H9 (cell line): ENCODE measurements at regions not wholly inside any gene's neighbourhood (a gene's known extent, or its start where the extent isn't known, plus 50 kb on each side); places are given as distances from the start of the nearest gene placed in this dataset.

Source experiments
- DNase-seq: peaks from one replicate; pipeline ENCODE4 v3.0.0-alpha.2; 2017
- H2AFZ ChIP-seq: one replicate; pipeline ENCODE4 v1.6.1; 2013; ENCODE audit warnings: mild to moderate bottlenecking, low read length, control low read depth, moderate library complexity
- H2AK5ac ChIP-seq: 2 replicates; pipeline ENCODE4 v1.6.1; 2013; ENCODE audit warnings: low read length, control low read depth, mixed read lengths; ENCODE audit not compliant: insufficient read length
- H2BK120ac ChIP-seq: one replicate; pipeline ENCODE4 v1.6.1; 2013; ENCODE audit warnings: low read depth, mild to moderate bottlenecking, low read length, control low read depth, inconsistent platforms; ENCODE audit not compliant: poor library complexity, severe bottlenecking
- H2BK12ac ChIP-seq: 2 replicates; pipeline ENCODE4 v1.6.1; 2013; ENCODE audit warnings: low read length, control low read depth, mixed read lengths, low read depth; ENCODE audit not compliant: insufficient read length
- H2BK15ac ChIP-seq: 2 replicates; pipeline ENCODE4 v1.6.1; 2013; ENCODE audit warnings: low read depth, low read length, control low read depth
- H2BK20ac ChIP-seq: one replicate; pipeline ENCODE4 v1.6.1; 2013; ENCODE audit warnings: low read depth, mild to moderate bottlenecking, low read length, control low read depth, inconsistent platforms; ENCODE audit not compliant: poor library complexity, severe bottlenecking
- H2BK5ac ChIP-seq: 2 replicates; pipeline ENCODE4 v1.6.1; 2013; ENCODE audit warnings: low read length, control low read depth, mixed read lengths; ENCODE audit not compliant: insufficient read length
- H3K14ac ChIP-seq: 2 replicates; pipeline ENCODE4 v1.6.1; 2013; ENCODE audit warnings: low read length, control low read depth; ENCODE audit not compliant: insufficient read depth
- H3K18ac ChIP-seq: 2 replicates; pipeline ENCODE4 v1.6.1; 2013; ENCODE audit warnings: low read depth, mild to moderate bottlenecking, mixed read lengths, low read length, control low read depth; ENCODE audit not compliant: insufficient read length
- H3K23ac ChIP-seq: 2 replicates; pipeline ENCODE4 v1.6.1; 2013; ENCODE audit warnings: low read length, control low read depth, mixed read lengths, low read depth; ENCODE audit not compliant: insufficient read length
- H3K23me2 ChIP-seq: 2 replicates; pipeline ENCODE4 v1.6.1; 2013; ENCODE audit warnings: low read depth, mild to moderate bottlenecking, mixed read lengths, low read length, control low read depth; ENCODE audit not compliant: insufficient read length, poor library complexity, severe bottlenecking
- H3K27ac ChIP-seq: 2 replicates; pipeline ENCODE4 v1.5.1; 2013; ENCODE audit warnings: low read length, control low read depth, mixed read lengths, low read depth; ENCODE audit not compliant: insufficient read length
- H3K27me3 ChIP-seq: 2 replicates; pipeline ENCODE4 v1.6.1; 2013; ENCODE audit warnings: low read length, control low read depth, inconsistent platforms; ENCODE audit not compliant: insufficient read depth
- H3K4ac ChIP-seq: 2 replicates; pipeline ENCODE4 v1.6.1; 2013; ENCODE audit warnings: low read depth, mild to moderate bottlenecking, control low read depth, inconsistent platforms, low read length, moderate library complexity
- H3K4me1 ChIP-seq: 2 replicates; pipeline ENCODE4 v1.6.1; 2013; ENCODE audit warnings: low read length, control low read depth, inconsistent platforms; ENCODE audit not compliant: insufficient read depth
- H3K4me2 ChIP-seq: 2 replicates; pipeline ENCODE4 v1.6.1; 2013; ENCODE audit warnings: low read length, control low read depth, mixed read lengths; ENCODE audit not compliant: insufficient read length, insufficient read depth
- H3K56ac ChIP-seq: 2 replicates; pipeline ENCODE4 v1.6.1; 2013; ENCODE audit warnings: low read depth, mild to moderate bottlenecking, mixed read lengths, low read length, control low read depth; ENCODE audit not compliant: insufficient read length
- H3K79me1 ChIP-seq: 2 replicates; pipeline ENCODE4 v1.6.1; 2013; ENCODE audit warnings: low read depth, mild to moderate bottlenecking, moderate library complexity, low read length, control low read depth, inconsistent platforms; ENCODE audit not compliant: insufficient read depth, poor library complexity, severe bottlenecking
- H3K79me2 ChIP-seq: 2 replicates; pipeline ENCODE4 v1.6.1; 2013; ENCODE audit warnings: low read length, control low read depth, inconsistent platforms; ENCODE audit not compliant: insufficient read depth
- H3K9ac ChIP-seq: 2 replicates; pipeline ENCODE4 v1.6.1; 2013; ENCODE audit warnings: low read length, control low read depth, mixed read lengths; ENCODE audit not compliant: insufficient read length; ENCODE audit errors: extremely low read depth
- H3K9me3 ChIP-seq: one replicate; pipeline ENCODE4 v1.6.1; 2013; ENCODE audit warnings: low read depth, low read length, inconsistent platforms; ENCODE audit not compliant: control insufficient read depth
- H3T11ph ChIP-seq: one replicate; pipeline ENCODE4 v1.6.1; 2013; ENCODE audit warnings: mild to moderate bottlenecking, low read length, control low read depth, inconsistent platforms
- H4K20me1 ChIP-seq: one replicate; pipeline ENCODE4 v1.6.1; 2013; ENCODE audit not compliant: control insufficient read depth, insufficient read length, insufficient read depth
- H4K5ac ChIP-seq: 2 replicates; pipeline ENCODE4 v1.6.1; 2013; ENCODE audit warnings: low read depth, mild to moderate bottlenecking, mixed read lengths, low read length, control low read depth; ENCODE audit not compliant: insufficient read length
- H4K8ac ChIP-seq: replicated peaks from 2 replicates; pipeline ENCODE4 v1.6.1; 2013; ENCODE audit warnings: low read length, control low read depth, mixed read lengths, low read depth; ENCODE audit not compliant: insufficient read length
- H4K91ac ChIP-seq: 2 replicates; pipeline ENCODE4 v1.6.1; 2013; ENCODE audit warnings: low read depth, mild to moderate bottlenecking, moderate library complexity, mixed read lengths, low read length, control low read depth; ENCODE audit not compliant: insufficient read length
- H3K27ac Mint-ChIP-seq, 3 experiments: 2 replicates in 2 of 3; 3 replicates in 1 of 3; pipeline ENCODE4 v1.8.0; 2020 to 2021; ENCODE audit warnings: mixed read lengths in 3 of 3, mild to moderate bottlenecking in 1 of 3, moderate library complexity in 1 of 3
- H3K27me3 Mint-ChIP-seq: 2 replicates; pipeline ENCODE4 v1.8.0; 2021; ENCODE audit warnings: low read depth, mild to moderate bottlenecking, moderate library complexity, mixed read lengths
- H3K36me3 Mint-ChIP-seq, 3 experiments: 2 replicates in 2 of 3; 3 replicates in 1 of 3; pipeline ENCODE4 v1.8.0; 2020 to 2021; ENCODE audit warnings: low read depth in 3 of 3, mixed read lengths in 3 of 3; ENCODE audit not compliant: insufficient read depth in 1 of 3
- H3K4me1 Mint-ChIP-seq, 2 experiments: 2 replicates each; pipeline ENCODE4 v1.8.0; 2020; ENCODE audit warnings: mixed read lengths in 2 of 2
- H3K4me3 Mint-ChIP-seq, 2 experiments: 2 replicates in 1 of 2; 3 replicates in 1 of 2; pipeline ENCODE4 v1.8.0; 2020 to 2021; ENCODE audit warnings: mild to moderate bottlenecking in 2 of 2, mixed read lengths in 2 of 2, moderate library complexity in 1 of 2
- H3K9me3 Mint-ChIP-seq, 2 experiments: 2 replicates in 1 of 2; 3 replicates in 1 of 2; pipeline ENCODE4 v1.8.0; 2020; ENCODE audit warnings: mild to moderate bottlenecking in 2 of 2, mixed read lengths in 2 of 2, moderate library complexity in 1 of 2
- WGBS: extraction: QIAGEN DNeasy Blood & Tissue Kit; methylation state at CpG from one replicate; pipeline ENCODE4 v1.1.7; 2013; ENCODE audit warnings: missing lambda C conversion rate, low lambda C conversion rate, mixed read lengths; ENCODE audit not compliant: insufficient read length; ENCODE audit errors: extremely low coverage; 5-methylcytosine and 5-hydroxymethylcytosine counted together
- TF ChIP-seq, protein P1 (sequence below): fragments of 200-600 bp; sonication (generic); conservative IDR thresholded peaks from 3 replicates; pipeline ENCODE4 v1.8.0; 2021; ENCODE audit warnings: antibody characterized with exemption, mild to moderate bottlenecking

DNA sequence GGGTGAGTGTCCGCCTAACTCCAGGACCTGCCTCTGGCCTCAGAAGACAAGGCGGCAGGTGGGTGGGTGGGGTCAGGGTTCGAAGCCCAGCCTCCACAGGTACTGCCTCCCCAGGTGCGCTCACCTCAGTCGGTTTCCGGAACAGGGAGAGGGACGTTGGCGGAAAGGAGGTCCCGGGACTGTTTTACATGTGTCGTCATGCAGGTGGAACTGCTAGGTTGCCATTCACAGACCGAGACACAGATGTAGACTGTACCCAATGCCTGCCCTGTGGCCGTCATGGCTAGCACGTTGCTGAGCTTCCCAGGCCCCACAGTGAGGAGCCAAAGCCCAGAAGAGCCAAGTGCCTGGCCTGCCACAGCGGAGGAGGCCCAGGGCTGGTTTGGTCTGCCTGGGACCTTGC is 284.0 kb upstream of the HS6ST1 start:
- Histone ChIP-seq H2BK12ac (no peak overlapping the region), H3T11ph (no peak overlapping the region), H3K4ac (no peak overlapping the region), H3K4me1 (no peaks in the 10 kb centered on the region), H3K14ac (no peak overlapping the region; the same call in 1 of the 2 replicates), H3K9ac (no peak overlapping the region), H4K8ac (no peak overlapping the region), H4K20me1 (no peaks in the 10 kb centered on the region), H2BK5ac (no peak overlapping the region), H3K23ac (no peak overlapping the region), H2BK20ac (no peak overlapping the region), H4K5ac (no peak overlapping the region), H3K27ac (no peak overlapping the region), H2BK120ac (no peak overlapping the region), H3K18ac (no peak overlapping the region), H3K79me1 (no peaks in the 10 kb centered on the region), H3K79me2 (no peaks in the 10 kb centered on the region), H3K9me3 (no peaks in the 10 kb centered on the region), H3K4me2 (no peak overlapping the region), H3K23me2 (no peaks in the 10 kb centered on the region), H2BK15ac (no peak overlapping the region), H4K91ac (no peak overlapping the region), H2AK5ac (no peak overlapping the region), H2AFZ (no peak overlapping the region), H3K56ac (no peak overlapping the region), H3K27me3 (no peaks in the 10 kb centered on the region)
- Mint-ChIP-seq H3K36me3 (no peaks in the 10 kb centered on the region), H3K9me3 (no peaks in the 10 kb centered on the region; a peak in 2 of 5 replicates), H3K27ac (no peak overlapping the region), H3K4me3 (no peak overlapping the region), H3K4me1 (peaks cover 0 to 8% of the 10 kb centered on the region in 2 experiments; a peak in 2 of 4 replicates), H3K27me3 (no peaks in the 10 kb centered on the region; the same call in 1 of the 2 replicates)
- DNase-seq, result peak; percentile 20
- TF ChIP-seq, protein P1, sequence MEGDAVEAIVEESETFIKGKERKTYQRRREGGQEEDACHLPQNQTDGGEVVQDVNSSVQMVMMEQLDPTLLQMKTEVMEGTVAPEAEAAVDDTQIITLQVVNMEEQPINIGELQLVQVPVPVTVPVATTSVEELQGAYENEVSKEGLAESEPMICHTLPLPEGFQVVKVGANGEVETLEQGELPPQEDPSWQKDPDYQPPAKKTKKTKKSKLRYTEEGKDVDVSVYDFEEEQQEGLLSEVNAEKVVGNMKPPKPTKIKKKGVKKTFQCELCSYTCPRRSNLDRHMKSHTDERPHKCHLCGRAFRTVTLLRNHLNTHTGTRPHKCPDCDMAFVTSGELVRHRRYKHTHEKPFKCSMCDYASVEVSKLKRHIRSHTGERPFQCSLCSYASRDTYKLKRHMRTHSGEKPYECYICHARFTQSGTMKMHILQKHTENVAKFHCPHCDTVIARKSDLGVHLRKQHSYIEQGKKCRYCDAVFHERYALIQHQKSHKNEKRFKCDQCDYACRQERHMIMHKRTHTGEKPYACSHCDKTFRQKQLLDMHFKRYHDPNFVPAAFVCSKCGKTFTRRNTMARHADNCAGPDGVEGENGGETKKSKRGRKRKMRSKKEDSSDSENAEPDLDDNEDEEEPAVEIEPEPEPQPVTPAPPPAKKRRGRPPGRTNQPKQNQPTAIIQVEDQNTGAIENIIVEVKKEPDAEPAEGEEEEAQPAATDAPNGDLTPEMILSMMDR, result no peak
- WGBS, result no CpG with 5 or more reads among the region's 14 CpGs
